NB4 (cell line): ENCODE measurements at regions not wholly inside any gene's neighbourhood (a gene's known extent, or its start where the extent isn't known, plus 50 kb on each side); places are given as distances from the start of the nearest gene placed in this dataset.

Experiments
- DNase-seq: peaks from one replicate; pipeline ENCODE4 v3.0.0; 2010; ENCODE audit warnings: low read depth
- H3K4me3 ChIP-seq: one replicate; pipeline ENCODE4 v1.5.1; 2011; ENCODE audit warnings: mild to moderate bottlenecking, low read depth, low read length, moderate library complexity
- MYC ChIP-seq: IDR thresholded peaks from 2 replicates; pipeline ENCODE4 v1.6.1; 2011; ENCODE audit warnings: low read depth, low read length
- POLR2A ChIP-seq: IDR thresholded peaks from 2 replicates; pipeline ENCODE4 v1.6.1; 2011; ENCODE audit warnings: mild to moderate bottlenecking; ENCODE audit not compliant: insufficient read length; ENCODE audit errors: extremely low read depth
- TF ChIP-seq, protein P1 (sequence below): IDR thresholded peaks from one replicate; pipeline ENCODE4 v1.5.1; 2012; ENCODE audit warnings: low read depth, low read length
- TF ChIP-seq, protein P2 (sequence below): IDR thresholded peaks from 2 replicates; pipeline ENCODE4 v1.6.1; 2011; ENCODE audit warnings: low read depth, low read length

DNA sequence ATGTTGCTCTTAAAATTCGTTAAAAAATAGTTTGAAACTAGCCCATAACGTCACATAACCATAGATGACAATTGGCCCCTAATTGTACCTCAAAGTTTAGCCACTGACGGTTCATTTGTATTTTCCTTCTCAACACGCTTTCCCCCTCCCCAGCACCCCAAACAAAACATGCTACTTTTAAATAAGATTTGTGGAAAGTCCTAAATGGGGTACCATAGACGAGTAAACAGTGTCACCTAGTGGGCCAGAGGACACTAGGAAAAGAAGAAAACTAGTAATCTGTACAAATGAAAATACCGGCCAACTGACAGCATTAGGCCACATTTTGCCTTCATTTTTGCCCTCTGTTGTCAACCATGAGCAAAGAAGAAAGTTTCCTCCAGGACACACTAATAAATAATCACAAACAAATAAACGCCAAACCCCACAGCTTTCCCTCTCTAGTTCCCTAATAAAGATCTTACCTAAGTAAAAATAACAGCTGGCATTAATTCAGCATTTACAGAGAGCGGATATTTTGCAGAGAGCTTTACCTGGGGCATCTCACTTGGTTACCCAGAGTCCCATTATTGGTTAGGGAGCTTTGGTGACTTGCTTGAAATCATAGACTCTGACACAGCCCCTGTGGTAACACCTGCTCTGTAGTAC, 175.1 kb upstream of the ATP11B start:
- H3K4me3 ChIP-seq: no peak overlapping the region
- DNase-seq: peak; percentile 29
- TF ChIP-seq, protein P1, sequence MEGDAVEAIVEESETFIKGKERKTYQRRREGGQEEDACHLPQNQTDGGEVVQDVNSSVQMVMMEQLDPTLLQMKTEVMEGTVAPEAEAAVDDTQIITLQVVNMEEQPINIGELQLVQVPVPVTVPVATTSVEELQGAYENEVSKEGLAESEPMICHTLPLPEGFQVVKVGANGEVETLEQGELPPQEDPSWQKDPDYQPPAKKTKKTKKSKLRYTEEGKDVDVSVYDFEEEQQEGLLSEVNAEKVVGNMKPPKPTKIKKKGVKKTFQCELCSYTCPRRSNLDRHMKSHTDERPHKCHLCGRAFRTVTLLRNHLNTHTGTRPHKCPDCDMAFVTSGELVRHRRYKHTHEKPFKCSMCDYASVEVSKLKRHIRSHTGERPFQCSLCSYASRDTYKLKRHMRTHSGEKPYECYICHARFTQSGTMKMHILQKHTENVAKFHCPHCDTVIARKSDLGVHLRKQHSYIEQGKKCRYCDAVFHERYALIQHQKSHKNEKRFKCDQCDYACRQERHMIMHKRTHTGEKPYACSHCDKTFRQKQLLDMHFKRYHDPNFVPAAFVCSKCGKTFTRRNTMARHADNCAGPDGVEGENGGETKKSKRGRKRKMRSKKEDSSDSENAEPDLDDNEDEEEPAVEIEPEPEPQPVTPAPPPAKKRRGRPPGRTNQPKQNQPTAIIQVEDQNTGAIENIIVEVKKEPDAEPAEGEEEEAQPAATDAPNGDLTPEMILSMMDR: peak; percentile 29
- TF ChIP-seq, protein P2, sequence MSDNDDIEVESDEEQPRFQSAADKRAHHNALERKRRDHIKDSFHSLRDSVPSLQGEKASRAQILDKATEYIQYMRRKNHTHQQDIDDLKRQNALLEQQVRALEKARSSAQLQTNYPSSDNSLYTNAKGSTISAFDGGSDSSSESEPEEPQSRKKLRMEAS: no peak

DNA sequence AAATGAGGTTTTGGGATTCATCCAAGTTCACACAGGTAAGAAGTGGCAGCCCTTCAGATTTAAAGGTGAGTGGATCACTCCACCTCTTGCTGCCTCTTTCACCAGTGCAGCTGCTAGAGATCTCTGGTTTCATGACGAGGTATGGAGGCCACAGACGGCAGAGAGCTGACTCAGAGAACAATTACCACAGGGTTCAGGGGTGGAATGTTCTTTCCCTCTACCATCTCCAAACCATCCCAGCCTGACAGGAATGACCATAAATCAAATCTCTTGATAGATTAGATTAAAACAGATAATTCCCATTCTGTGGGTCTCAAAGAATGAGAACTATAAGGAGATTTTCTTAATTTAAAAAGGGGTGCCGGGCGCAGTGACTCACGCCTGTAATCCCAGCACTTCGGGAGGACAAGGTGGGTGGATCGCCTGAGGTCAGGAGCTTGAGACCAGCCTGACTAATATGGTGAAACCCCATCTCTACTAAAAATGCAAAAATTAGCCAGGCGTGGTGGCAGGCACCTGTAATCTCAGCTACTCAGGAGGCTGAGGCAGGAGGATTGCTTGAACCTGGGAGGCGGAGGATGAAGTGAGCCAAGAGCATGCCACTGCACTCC, 174.2 kb upstream of the ATP11B start:
- H3K4me3 ChIP-seq: no peak overlapping the region
- DNase-seq: no peak
- TF ChIP-seq, protein P2: no peak
- TF ChIP-seq MYC (no peak), POLR2A (no peak)
- TF ChIP-seq, protein P1: no peak

DNA sequence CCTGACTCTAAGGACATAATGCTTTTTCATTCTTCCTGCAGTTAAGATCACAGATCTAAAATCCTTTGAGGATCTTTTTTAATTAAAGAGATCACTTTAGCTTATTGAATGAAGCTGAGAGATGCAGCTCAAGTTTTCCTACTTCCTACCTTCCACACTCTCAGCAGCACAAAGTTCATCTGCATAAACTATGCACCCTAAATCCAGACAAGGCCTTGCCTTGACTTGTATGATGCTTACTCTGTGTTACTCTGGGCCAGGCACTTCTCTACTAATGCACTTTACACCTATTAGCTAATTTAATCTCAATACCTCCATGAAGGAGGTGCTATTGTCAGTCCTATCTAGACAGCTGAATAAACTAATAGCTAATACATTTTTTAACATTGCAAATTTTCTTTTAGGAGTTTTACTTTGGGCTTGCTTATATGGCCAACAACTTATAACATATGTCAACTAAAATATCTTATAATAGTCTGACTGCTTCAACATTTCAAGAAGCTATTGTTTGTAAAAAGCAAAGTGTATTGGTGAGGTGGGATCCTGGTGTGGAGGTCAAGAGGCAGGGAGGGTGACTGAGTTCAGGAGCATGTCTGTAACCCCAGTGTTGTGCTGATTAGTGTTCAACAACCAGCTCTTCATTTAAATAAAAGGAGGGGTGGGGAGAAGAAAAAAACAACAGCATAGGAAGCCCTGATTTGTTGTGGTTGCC, 172.4 kb upstream of the ATP11B start:
- TF ChIP-seq POLR2A: no peak
- no peak overlapping the region for H3K4me3 ChIP-seq
- no peak for DNase-seq

DNA sequence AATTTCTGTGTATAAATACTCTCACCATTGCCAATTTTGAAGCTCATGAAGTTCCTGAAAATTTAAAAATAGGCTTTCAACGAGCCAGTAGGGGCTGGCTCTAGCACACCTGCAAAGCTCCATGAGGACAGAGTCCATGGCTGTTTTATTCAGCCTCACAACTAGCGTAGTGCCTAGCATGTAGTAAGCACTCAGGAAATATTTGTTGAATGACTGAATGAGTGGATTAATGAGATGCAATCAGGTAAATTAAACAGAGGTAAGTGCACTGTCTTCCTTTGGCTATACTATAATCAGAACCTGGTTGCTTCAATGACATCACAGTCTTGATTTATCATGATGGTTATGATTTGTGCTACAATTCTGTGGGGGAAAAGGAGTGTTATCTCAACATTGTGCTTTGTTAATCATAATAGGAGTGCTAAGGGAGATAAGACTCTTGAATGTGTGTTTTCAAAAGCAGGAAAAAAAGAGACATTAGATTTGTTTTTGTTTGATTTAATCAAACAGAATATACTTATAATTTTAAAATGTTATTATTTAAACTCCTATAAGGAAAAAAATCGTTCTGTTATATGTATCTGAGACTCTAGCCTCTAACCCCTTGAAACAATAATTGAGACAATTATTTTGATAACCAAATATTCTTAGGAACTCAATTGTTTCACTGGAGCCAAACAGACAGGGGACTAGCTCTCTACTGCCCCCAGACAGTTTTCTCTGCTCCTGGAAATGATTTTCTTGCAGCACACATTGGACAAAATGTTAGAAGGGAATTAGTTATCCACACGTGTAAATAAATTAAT, 171.7 kb upstream of the ATP11B start:
- TF ChIP-seq, protein P2: no peak
- no peak for TF ChIP-seq MYC
- no peak for TF ChIP-seq POLR2A
- TF ChIP-seq, protein P1: peak; percentile 27
- DNase-seq: no peak
- H3K4me3 ChIP-seq: no peak overlapping the region

DNA sequence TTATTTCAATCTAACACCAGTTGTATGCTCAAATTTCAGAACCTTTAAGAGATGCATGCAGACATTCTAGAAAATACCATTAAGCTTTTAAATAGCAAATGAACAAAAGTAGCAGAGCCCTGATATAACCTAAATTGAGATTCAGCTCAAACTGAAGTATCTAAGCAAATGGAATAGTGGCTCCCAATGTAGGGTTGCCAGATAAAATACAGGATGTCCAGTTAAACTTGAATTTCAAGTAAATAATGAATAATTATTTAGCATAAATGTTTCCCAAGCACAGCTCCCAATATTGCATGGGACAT, 171.1 kb upstream of the ATP11B start:
- no peak for DNase-seq
- TF ChIP-seq MYC (no peak), POLR2A (no peak)
- TF ChIP-seq, protein P2: no peak
- TF ChIP-seq, protein P1: no peak

More for the DNA sequence above, 171.1 kb upstream of the ATP11B start:
- H3K4me3 ChIP-seq: no peak overlapping the region
